ENCODE measurements at regions not wholly inside any gene's neighbourhood (a gene's known extent, or its start where the extent isn't known, plus 50 kb on each side); places are given as distances from the start of the nearest gene placed in this dataset.

GRCh38 chr12:85352016-85352415, 72.0 kb downstream of the ALX1 start:
- TF ChIP-seq CTCF (conservative IDR thresholded peaks at IDR 0.05; ENCODE audit: low read length) (no peak), EZH2phosphoT487 (IDR thresholded peaks at IDR 0.05; ENCODE audit: borderline replicate concordance, low read depth, low read length) (no peak)

Data from OCI-LY7 (cell line).